SK-N-SH (cell line): ENCODE measurements at regions not wholly inside any gene's neighbourhood (a gene's known extent, or its start where the extent isn't known, plus 50 kb on each side); places are given as distances from the start of the nearest gene placed in this dataset.

Source experiments
- EP300 ChIP-seq, 2 experiments: IDR thresholded peaks; 2 replicates each; pipeline versions ENCODE4 v1.4.0 to v1.6.1; 2012; ENCODE audit warnings: borderline replicate concordance in 1 of 2, low read depth in 1 of 2, low read length in 1 of 2
- FOXM1 ChIP-seq: IDR thresholded peaks from 2 replicates; pipeline ENCODE4 v1.4.0; 2012; ENCODE audit warnings: low read depth, mild to moderate bottlenecking
- POLR2AphosphoS5 ChIP-seq: IDR thresholded peaks from 2 replicates; pipeline ENCODE4 v1.6.1; 2012; ENCODE audit warnings: low read depth, low read length
- TF ChIP-seq, protein P1 (sequence below): fragments of 200-600 bp; sonication (generic); IDR thresholded peaks from 2 replicates; pipeline ENCODE4 v1.6.1; 2017; ENCODE audit warnings: antibody characterized with exemption, mild to moderate bottlenecking, moderate library complexity

DNA sequence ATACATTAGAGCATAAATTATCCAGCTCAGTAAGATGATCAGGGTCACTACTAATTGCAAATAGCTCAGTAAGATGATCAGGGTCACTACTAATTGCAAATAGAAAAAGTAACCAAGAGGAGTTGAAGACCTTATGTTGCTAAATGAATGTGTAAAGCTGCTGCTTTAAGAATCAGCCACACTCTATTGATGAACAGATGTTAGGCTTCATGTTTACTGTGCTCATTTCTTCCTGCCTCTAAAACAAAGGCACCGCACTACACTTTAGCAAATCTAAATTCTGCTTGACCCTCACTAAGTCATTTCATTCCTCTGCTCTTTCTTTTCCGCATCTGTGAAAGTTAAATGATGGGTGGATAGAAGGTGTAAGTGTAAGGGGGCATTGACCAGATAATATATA, 92.6 kb upstream of the PLSCR4 start:
- no peak for TF ChIP-seq FOXM1
- TF ChIP-seq, protein P1, sequence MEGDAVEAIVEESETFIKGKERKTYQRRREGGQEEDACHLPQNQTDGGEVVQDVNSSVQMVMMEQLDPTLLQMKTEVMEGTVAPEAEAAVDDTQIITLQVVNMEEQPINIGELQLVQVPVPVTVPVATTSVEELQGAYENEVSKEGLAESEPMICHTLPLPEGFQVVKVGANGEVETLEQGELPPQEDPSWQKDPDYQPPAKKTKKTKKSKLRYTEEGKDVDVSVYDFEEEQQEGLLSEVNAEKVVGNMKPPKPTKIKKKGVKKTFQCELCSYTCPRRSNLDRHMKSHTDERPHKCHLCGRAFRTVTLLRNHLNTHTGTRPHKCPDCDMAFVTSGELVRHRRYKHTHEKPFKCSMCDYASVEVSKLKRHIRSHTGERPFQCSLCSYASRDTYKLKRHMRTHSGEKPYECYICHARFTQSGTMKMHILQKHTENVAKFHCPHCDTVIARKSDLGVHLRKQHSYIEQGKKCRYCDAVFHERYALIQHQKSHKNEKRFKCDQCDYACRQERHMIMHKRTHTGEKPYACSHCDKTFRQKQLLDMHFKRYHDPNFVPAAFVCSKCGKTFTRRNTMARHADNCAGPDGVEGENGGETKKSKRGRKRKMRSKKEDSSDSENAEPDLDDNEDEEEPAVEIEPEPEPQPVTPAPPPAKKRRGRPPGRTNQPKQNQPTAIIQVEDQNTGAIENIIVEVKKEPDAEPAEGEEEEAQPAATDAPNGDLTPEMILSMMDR: no peak
- no peak for TF ChIP-seq POLR2AphosphoS5
- no peak for TF ChIP-seq EP300 (IDR thresholded peaks at IDR 0.05; ENCODE audit: borderline replicate concordance in 1 of 2, low read depth in 1 of 2, low read length in 1 of 2)
